ENCODE measurements at regions not wholly inside any gene's neighbourhood (a gene's known extent, or its start where the extent isn't known, plus 50 kb on each side); places are given as distances from the start of the nearest gene placed in this dataset.

DNA sequence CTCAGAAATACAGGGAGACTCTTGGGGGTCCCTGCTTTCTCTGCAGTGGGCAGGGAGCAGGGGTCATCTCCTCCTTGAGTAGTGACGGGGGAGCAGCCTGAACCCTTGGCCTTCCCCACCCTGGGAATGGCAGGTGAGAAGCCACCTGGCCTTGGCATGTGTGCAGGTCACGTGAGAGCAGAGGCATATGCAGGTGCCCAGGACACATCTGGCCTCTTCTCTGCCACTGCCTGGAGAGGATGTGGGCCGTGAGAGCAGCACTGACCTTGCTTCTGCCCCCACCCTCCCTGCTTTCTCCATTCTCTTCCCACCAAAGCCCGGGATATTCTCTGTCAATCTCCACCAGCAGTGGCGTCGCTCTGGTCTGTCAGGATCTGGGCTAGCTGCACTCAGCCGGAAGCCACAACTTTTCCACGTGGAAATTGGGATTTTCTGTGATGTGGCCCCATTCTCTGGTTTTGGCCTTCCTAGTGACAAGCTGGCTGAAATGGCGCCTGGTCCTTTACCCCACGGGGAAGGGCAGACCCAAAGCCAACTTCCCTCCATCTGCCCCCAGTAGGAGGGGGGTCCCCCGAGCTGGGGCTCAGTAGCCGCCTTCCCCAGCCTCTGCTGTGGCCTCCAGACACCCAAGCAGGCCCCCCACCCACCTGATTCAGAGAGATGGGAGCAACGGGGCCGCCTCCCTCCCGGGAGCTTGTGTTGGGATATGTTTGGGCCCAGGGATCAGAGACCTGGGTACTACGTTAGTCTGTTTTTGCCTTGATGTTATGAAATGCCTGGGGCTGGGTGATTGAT lies 70.4 kb upstream of the FCN1 start:
- DNase-seq, result no peak

- DNase-seq, result no peak
These were observed 71.0 kb upstream of the FCN1 start for GRCh38 chr9:134988706-134989105.

GRCh38 chr9:134989206-134990065 lies 71.7 kb upstream of the FCN1 start:
- no peak for DNase-seq

- DNase-seq, result no peak
These were observed 74.4 kb upstream of the FCN1 start for GRCh38 chr9:134991808-134992754.

DNA sequence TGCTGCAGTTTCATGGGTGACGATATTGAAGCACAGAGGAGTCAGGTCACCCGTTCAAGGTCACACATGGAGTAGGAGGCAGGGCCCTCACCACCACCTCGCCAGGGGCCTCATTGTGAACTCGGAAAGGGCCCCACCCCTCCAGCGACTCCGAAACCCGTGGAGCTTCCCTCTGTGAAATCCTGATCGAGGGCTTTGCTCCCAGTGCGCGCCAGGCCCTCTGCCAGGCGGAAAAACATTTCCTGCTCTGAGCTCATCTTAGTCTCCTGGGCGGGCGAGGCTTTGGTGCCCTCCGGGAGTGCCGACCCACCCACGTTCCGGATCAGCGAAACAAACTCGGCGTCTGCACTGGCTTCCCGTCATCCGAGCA lies 75.0 kb upstream of the FCN1 start:
- no peak for DNase-seq

DNA sequence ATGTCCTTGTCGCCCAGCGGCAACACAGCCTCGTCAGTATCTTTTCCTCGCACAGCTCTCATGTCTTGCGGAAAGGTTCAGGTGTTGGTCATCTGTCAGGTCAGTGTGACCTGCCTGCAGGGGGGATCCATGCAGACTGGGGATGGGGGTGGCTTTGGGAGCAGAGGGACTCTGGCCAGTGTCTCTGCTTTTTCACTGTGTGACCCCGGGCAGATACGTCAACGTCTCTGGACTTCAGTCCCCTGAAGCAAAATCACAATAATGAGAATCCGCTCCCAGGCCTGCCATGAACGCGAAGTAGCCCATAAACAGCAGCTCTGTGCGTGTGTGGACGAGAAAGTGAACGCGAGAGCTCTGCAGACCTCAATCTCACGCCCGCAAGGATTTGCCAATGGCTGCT lies 75.7 kb upstream of the FCN1 start:
- DNase-seq, result no peak

- DNase-seq, result no peak
These were observed 76.4 kb upstream of the FCN1 start for GRCh38 chr9:134993996-134994720.

DNA sequence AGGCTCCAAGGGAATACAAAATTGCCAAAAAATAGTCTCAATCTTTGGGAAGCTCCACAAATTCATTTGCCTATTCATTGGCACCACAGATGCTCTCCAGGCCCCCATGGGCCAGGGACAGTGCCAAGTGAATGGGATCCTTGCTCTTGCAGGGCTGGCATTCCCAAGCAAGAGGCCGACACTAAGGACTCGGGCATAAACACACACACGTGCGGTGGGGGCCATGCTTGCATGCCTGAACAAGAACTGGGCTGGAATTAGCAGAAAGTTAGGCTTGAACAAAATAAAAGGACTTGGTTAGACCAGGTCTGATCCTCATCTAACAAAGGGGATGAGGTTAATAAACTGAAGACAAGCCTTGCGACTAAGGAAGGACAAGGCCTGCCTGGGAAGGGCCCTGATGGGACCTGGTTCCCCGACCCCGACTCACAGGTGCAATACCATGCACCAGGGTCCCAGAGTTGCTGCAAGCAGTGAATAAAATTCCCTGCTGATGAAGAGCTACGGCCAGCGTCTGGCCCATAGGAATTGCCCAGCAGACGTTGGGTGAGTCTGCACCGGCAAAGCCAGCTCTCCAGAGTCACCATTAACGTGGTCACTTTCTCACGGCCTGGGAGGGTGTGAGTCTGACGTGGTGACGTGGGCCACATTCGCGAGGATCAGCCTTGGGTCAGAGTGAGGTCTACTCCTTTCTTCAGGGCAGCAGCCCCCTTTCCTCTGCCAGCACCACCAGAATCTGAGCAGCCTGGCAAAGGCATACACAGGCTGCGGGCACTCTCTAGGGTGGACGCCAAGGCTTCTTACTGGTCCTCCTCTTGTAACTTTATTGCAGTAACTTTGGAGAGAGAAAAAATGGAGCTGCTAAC lies 77.4 kb upstream of the FCN1 start:
- DNase-seq, result no peak

DNA sequence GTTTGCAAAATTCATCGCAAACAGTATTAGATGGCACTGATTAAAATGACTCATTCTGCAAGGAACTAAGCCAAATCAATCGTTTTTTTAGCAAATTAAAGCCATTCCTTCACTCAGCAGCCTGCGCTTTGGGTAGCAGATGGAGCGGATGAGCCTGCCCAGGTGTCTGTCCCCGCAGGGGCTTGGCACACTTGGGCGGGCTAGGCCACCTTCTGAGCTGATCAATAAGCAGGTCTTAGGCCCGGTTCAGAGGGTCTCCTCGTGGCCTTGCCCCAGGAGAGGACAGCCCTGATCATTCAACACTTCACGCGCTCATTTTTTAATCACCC lies 78.0 kb upstream of the FCN1 start:
- DNase-seq, result no peak

DNA sequence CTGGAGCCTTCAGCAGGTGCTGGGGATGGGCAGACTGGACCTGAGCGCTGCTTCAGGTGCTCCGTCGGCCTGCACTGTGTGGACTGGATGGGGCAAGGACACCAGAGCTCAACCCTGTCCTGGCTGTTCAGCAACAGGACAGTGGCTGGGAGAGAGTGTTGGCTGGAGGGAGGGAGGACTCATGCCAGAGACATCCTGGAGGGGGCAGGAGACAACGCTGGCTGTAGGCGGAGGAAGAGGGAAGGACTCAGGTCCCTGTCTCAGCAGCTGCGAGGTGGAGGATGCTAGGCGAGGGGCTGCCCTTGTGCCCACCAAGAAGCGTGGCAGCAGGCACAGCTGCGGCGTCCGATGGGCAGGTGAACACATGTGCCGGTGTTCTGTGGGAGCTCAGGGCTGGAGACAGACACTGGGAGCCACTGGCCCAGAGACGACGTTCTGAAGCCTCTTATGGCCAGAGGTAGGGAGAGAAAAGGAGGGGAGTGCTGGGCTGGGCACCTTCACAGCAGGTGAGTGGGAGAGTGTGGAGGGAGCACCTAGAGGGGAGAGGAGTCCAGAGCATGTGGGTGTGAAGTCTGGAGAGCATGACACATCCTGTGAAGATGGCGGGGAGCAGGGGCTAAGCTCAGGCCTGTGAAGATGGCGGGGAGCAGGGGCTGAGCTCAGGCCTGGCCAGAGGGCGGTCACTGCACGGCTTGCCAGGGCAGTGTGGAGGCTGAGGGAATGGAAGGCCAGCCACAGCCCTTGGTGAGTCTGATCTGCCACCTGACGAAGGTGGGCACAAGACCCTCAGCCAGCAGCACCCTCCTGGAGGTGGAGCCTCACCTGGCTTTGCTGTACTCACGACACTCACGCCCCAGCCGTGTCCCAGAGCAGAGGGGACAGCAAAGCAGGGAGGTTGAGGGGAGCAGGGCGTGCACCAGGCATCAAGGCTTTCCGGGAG lies 79.1 kb upstream of the FCN1 start:
- DNase-seq, result no peak

DNA sequence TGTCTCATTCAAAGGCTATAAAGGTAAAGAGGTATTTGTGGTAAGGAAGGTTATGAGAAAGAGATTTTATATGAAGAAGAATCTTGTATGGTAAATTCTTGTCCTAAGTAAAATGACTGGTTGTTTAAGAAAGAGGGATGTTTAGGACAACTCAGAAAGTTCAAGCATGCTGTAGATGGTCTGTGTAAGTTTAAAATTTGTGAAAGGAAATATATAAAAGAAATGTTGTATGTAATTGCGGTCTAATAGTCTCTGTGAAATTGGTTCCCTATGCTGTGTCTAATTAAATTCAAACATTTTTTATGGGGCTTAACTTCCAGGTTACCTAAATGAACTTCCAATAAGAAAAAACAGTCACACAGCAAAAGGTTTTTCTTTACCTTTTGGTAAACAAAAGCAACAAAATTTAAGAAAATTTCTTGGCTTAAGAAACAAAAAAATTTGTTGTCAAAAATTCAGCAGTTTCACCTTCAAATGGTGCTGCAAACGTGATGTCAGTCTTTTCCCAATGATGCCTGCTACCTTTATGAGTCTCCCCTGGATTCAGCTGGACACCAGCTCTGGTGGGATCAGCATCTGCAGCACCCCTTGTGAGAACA lies 83.0 kb upstream of the FCN1 start:
- DNase-seq, result peak in 1 of 2 experiments; percentile 12

DNA sequence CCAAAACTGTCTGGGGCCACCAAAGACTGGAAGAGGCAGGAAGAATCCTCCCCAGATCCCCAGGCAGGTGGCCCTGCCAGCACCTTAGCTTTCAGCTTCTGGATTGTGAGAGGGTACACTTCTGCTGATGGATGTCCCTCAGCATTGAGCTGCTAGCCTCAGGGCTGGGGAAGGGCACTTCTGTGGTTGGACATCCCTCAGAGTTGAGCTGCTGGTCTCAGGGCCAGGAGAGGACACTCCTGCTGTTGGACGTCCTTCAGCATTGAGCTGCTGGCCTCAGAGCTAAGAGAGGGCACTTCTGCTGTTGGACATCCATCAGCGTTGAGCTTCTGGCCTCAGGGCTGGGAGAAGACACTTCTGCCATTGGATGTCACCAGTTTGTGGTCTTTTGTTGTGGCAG lies 83.8 kb upstream of the FCN1 start:
- DNase-seq, result no peak

- DNase-seq, result no peak
These were observed 84.6 kb upstream of the FCN1 start for GRCh38 chr9:135002336-135002735.

GRCh38 chr9:135002802-135003201 lies 84.7 kb upstream of the OLFM1 start:
- no peak for DNase-seq

GRCh38 chr9:135004772-135005171 lies 82.7 kb upstream of the OLFM1 start:
- DNase-seq, result no peak

DNA sequence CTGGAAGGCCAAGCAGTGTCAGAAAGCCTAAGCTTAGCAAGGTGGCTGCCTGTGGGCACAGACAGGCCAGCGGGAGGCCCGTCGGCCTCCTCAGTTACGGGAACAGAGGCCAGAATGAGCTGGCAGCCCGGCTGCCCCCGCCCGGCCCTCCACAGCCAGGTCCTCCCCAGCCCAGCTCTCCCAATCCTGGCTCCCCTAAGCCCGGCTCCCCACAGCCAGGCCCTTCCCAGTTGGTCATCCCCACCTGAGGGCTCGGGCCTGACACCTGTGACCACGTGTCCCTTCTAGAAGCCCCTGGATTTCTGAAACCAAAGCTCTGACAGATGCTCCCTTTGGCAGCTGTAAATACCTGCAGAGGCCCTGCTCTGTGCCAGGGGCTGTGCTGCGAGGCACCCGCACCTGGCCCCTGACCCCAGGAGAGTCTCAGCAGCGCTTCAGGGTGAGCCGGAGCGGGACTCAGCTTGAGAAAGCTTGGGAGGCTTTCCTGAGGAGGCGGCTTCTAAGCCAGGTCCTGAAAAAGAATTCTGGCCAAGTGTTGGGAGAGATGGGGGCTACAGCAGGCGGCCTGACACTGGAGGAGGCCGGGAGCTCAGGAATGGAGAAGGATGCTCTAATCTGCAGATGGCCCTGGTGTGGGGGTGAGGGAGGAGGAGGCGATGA lies 80.4 kb upstream of the OLFM1 start:
- no peak for DNase-seq

- DNase-seq, result no peak
These were observed 79.9 kb upstream of the OLFM1 start for GRCh38 chr9:135007601-135008000.

DNA sequence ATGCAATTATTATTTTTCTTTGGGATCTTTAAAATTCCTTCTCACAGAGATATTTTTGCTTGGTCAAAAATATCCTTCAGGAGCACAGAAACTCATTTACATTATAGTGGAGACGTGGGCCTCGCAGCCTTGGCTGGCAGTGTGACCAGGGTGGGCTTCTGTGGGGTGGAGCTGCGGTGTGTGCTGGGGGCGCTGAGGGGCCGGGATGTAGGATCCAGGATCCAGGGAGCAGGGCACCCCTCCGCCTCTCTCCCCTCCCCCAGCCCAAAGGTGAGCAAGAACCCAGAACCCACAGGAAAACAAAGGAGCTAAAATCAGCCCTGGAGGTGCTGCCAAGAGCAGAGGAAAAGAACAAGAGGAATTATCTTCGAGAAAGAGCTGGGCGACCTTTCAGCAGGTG lies 79.1 kb upstream of the OLFM1 start:
- DNase-seq, result no peak

DNA sequence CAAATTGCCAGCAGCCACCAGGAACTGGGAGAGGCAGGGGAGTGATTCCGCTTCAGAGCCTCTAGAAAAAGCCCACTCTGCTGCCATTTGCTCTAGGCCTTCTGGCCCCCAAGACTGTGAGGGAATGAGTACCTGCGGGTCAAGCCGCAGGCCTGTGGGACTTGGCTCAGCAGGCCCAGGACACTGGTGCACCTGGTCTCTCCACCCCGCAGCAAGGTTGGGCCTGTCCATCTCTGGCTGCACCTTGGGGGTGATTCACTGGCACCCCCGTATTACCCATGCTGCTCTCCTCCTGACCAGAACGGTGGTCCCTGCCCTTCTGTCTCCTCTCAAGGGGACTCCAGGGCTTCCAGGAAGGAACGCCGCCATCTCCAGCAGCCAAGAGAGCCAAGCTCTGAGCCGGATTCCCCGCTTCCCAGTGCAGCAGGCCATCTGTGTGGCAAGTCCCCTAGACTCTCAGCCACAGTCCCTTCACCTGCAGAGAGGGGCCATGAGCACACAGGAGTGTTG lies 78.4 kb upstream of the OLFM1 start:
- DNase-seq, result no peak
